Heart left ventricle (tissue), 16 donors: ENCODE measurements at regions not wholly inside any gene's neighbourhood (a gene's known extent, or its start where the extent isn't known, plus 50 kb on each side); places are given as distances from the start of the nearest gene placed in this dataset.

Source experiments
- ATAC-seq, 4 donors: fragments of 200-7000 bp; cut with Tn5 transposase; one replicate each; pipeline ENCODE4 v1.9.1; 2020 to 2022; ENCODE audit warnings: moderate library complexity in 4 of 4, mild to moderate bottlenecking in 3 of 4, moderate number of reproducible peaks in 1 of 4
- DNase-seq, 5 donors: peaks; one replicate each; pipeline ENCODE4 v3.0.0-alpha.2; 2020
- H3K27ac ChIP-seq, 12 donors: fragments of 200-600 bp; sonication (generic) in 4 of 12; one replicate each; pipeline versions ENCODE4 v1.5.0 to v1.8.0; 2016 to 2022; ENCODE audit warnings: mild to moderate bottlenecking in 2 of 12
- H3K27me3 ChIP-seq, 9 donors: fragments of 200-600 bp; sonication (generic) in 2 of 9; one replicate each; pipeline versions ENCODE4 v1.5.1 to v1.8.0; 2016 to 2022; ENCODE audit warnings: mild to moderate bottlenecking in 3 of 9
- H3K36me3 ChIP-seq, 9 donors: fragments of 200-600 bp; sonication (generic) in 2 of 9; one replicate each; pipeline versions ENCODE4 v1.5.0 to v1.8.0; 2018 to 2022; ENCODE audit warnings: mild to moderate bottlenecking in 2 of 9
- H3K4me1 ChIP-seq, 12 donors: fragments of 200-600 bp; sonication (generic) in 4 of 12; one replicate each; pipeline versions ENCODE4 v1.5.0 to v1.8.0; 2016 to 2022; ENCODE audit warnings: mild to moderate bottlenecking in 3 of 12
- H3K4me3 ChIP-seq, 12 donors: fragments of 200-600 bp; sonication (generic) in 4 of 12; one replicate each; pipeline versions ENCODE4 v1.5.0 to v1.8.0; 2017 to 2022; ENCODE audit warnings: mild to moderate bottlenecking in 9 of 12, moderate library complexity in 4 of 12
- H3K9me3 ChIP-seq, 12 donors: fragments of 200-600 bp; sonication (generic) in 4 of 12; one replicate each; pipeline versions ENCODE4 v1.5.0 to v1.8.0; 2016 to 2022; ENCODE audit warnings: mild to moderate bottlenecking in 1 of 12
- CTCF ChIP-seq, 12 donors: fragments of 200-600 bp; sonication (generic) in 4 of 12; IDR thresholded peaks; one replicate each; pipeline versions ENCODE4 v1.5.0 to v1.8.0; 2018 to 2022; ENCODE audit warnings: antibody characterized with exemption in 12 of 12, mild to moderate bottlenecking in 5 of 12
- POLR2A ChIP-seq, 2 donors: fragments of 450-650 bp; IDR thresholded peaks; one replicate each; pipeline ENCODE4 v1.6.1; 2017; ENCODE audit warnings: antibody characterized with exemption in 2 of 2, mild to moderate bottlenecking in 2 of 2, moderate library complexity in 2 of 2
- WGBS, 4 donors: extraction: QIAGEN DNeasy Blood & Tissue Kit in 2 of 4; methylation state at CpG; one replicate each; pipeline versions ENCODE4 v1.1.5 to v1.1.7; 2013 to 2018; 5-methylcytosine and 5-hydroxymethylcytosine counted together
- intact Hi-C, 10 donors: fragments of 100-400 bp; cut with DNase I; formaldehyde crosslinking; loops; one replicate each; pipeline versions ENCODE4 v1.11.1 to v1.14.2; 2022
- donor health status: ischemic (EF 13 %, LVEDD 7.1; RV severe dilation, severe dysfunction).
- donor health status: healthy with polysubstance abuse.
- donor health status: DM: no; HTN: yes; CAD: no.
- donor health status: DM: no; HTN: no; CAD: no.
- donor health status: ischemic (EF 25% LVEDD 6.9; RV normal size, moderate dysfunction).
- donor health status: ischemic (EF 25% LVEDD 5.7; RV mildly dilated, moderate dysfunction).
- donor health status: healthy.
- donor health status: DM: yes; HTN: yes; CAD: no.
- donor health status: ischemic (EF 35%, LVEDD 5.7; RV mildly dilated, moderate dysfunction).
- donor health status: nonischemic (EF 11% LVEDD 7.7; RV severe dilation, severe dysfunction).
- donor health status: DM: yes; HTN: yes; CAD: no.
- donor health status: PGD.
- donor health status: ischemic (EF 29% LVEDD 5.4; RV normal size, mild dysfunction).
- donor health status: nonischemic (EF 23%, LVEDD 6.1; RV moderate dilation, normal function).

DNA sequence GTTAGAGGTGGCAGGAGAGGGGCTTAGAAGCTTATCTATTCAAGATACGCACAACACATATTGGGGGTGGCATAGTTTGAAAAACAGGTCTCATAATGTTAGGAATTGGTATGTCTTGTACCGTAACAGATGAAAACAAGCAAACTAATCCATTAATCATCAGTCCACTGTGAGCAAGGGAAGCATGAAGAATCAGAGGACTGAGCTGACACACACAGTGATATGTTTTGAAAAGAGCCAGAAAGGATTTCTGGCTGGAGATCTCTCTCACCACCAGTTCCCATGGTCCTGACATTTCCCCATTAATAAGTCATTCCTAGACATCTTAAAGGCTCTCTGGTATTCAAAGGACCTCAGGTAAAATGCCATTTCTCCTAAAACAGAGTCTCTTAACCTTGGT, 158.8 kb upstream of the PHACTR1 start:
- Histone ChIP-seq H3K4me1 (no peaks in the 10 kb centered on the region), H3K9me3 (peaks cover 0 to 34% (median 6%) of the 10 kb centered on the region in 12 donors), H3K36me3 (no peaks in the 10 kb centered on the region), H3K27me3 (no peaks in the 10 kb centered on the region), H3K4me3 (no peak overlapping the region), H3K27ac (no peak overlapping the region)
- no peak for DNase-seq
- no peak for ATAC-seq
- intact Hi-C loops = no loop called here
- WGBS, 4 donors = 65 to 81% (median 75%) methylated on average over 2 of the region's 2 CpGs
- TF ChIP-seq POLR2A (IDR thresholded peaks at IDR 0.05) = no peak
- no peak for TF ChIP-seq CTCF (IDR thresholded peaks at IDR 0.05)

DNA sequence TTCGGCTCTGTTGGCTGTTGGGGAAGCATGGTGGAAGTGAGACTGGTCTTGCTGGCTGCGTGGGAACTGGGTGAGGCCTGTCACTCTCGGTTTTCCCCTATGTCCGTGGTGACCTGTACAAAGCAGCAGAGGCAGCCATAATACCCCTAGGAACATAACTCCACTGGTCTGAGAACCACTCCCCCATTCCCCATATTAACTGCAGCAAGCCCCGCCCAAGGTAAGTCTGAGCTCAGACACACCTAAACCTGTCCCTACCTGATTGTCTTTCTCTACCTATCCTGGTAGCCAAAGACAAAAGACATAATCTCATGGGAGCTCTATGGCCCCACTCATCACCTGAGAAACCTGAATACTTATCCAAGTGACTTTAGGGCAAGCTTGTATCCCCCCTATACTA, 156.3 kb upstream of the PHACTR1 start:
- no peak overlapping the region for H3K27ac ChIP-seq
- DNase-seq (no peak), ATAC-seq (no peak)
- 78 to 91% (median 82%) methylated on average over 5 of the region's 5 CpGs for WGBS, 4 donors
- intact Hi-C loops = no loop called here
- H3K4me1 ChIP-seq = no peaks in the 10 kb centered on the region
- H3K36me3 ChIP-seq = no peaks in the 10 kb centered on the region
- TF ChIP-seq CTCF (IDR thresholded peaks at IDR 0.05) (no peak), POLR2A (IDR thresholded peaks at IDR 0.05) (no peak)
- no peak overlapping the region for H3K4me3 ChIP-seq
- H3K9me3 ChIP-seq = peaks cover 0 to 41% (median 4%) of the 10 kb centered on the region in 12 donors
- H3K27me3 ChIP-seq = no peaks in the 10 kb centered on the region

DNA sequence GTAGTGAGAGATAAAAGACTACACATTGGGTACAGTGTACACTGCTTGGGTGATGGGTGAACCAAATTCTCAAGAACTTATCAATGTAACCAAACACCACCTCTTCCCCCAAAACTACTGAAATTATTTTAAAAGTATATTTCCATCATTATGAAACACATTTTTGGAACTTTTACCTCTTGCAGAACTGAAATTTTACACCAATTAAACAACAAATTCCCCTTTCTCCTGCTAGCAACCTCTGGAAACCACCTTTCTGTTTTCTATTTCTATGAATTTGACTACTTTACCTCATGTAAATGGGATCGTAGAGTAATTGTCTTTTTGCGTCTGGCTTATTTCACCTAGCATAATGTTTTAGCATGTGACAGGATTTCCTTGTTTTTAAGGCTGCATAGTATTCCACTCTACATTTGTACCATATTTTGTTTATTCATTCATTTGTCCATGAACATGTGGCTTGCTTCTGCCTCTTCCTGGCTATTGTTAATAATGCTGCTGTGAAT, 149.9 kb upstream of the PHACTR1 start:
- DNase-seq (no peak), ATAC-seq (no peak)
- 89 to 96% (median 95%) methylated on average over 2 of the region's 2 CpGs for WGBS, 4 donors
- H3K27me3 ChIP-seq = no peaks in the 10 kb centered on the region
- peaks cover 0 to 23% (median 1%) of the 10 kb centered on the region in 12 donors for H3K9me3 ChIP-seq
- H3K36me3 ChIP-seq = no peaks in the 10 kb centered on the region
- H3K4me3 ChIP-seq = no peak overlapping the region
- no peak for TF ChIP-seq POLR2A (IDR thresholded peaks at IDR 0.05)
- no peak for TF ChIP-seq CTCF (IDR thresholded peaks at IDR 0.05)
- intact Hi-C loops = no loop called here
- H3K4me1 ChIP-seq = peaks cover 0 to 12% (median 3%) of the 10 kb centered on the region in 12 donors
- H3K27ac ChIP-seq = no peak overlapping the region

DNA sequence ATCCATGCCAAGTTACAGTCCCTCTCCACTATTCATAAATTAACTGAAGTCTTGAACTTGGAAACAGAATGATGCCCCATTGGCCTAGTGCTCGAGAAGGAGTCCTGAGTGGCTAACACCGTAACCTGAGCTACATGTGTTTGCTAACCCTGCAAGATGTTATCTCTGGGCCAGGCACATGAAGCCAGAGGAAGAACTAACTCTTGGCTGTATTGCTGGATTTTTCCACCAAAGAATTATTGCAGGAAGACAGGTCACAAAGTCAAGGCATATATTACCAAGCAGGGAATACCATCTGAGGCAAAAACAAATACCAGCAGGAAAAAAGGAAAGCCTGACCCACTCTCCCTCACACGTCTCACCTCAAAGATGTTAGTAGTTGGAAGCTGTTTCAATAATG, 148.9 kb upstream of the PHACTR1 start:
- intact Hi-C loops = no loop called here
- no peak for ATAC-seq
- TF ChIP-seq POLR2A (IDR thresholded peaks at IDR 0.05) (no peak), CTCF (IDR thresholded peaks at IDR 0.05) (no peak)
- Histone ChIP-seq H3K4me3 (no peak overlapping the region), H3K9me3 (peaks cover 0 to 13% (median 0%) of the 10 kb centered on the region in 12 donors), H3K27ac (no peak overlapping the region), H3K27me3 (no peaks in the 10 kb centered on the region), H3K36me3 (no peaks in the 10 kb centered on the region), H3K4me1 (peaks cover 0 to 13% (median 4%) of the 10 kb centered on the region in 12 donors)
- DNase-seq = no peak
- WGBS, 4 donors = 62 to 76% (median 68%) methylated on average over 3 of the region's 3 CpGs
